Right cardiac atrium (tissue), 5 donors: ENCODE measurements at regions not wholly inside any gene's neighbourhood (a gene's known extent, or its start where the extent isn't known, plus 50 kb on each side); places are given as distances from the start of the nearest gene placed in this dataset.
A peak's percentile ranks its signal among the peaks of the same experiment; 100 is the strongest.

ENCODE experiments used
- ATAC-seq, 2 donors: fragments of 200-7000 bp; cut with Tn5 transposase; one replicate each; pipeline versions ENCODE4 v1.8.0 to v1.9.1; 2020; ENCODE audit warnings: moderate library complexity in 2 of 2, mild to moderate bottlenecking in 1 of 2
- DNase-seq, 3 donors: peaks; one replicate each; pipeline ENCODE4 v3.0.0-alpha.2; 2020
- H3K27ac ChIP-seq: one replicate; pipeline ENCODE4 v1.5.1; 2013; ENCODE audit warnings: mild to moderate bottlenecking, low read length, control low read depth, moderate library complexity
- H3K27me3 ChIP-seq: one replicate; pipeline ENCODE4 v1.6.1; 2013; ENCODE audit not compliant: control insufficient read depth, insufficient read depth
- H3K4me1 ChIP-seq: one replicate; pipeline ENCODE4 v1.6.1; 2013; ENCODE audit warnings: low read length; ENCODE audit not compliant: control insufficient read depth, insufficient read depth
- H3K4me3 ChIP-seq: one replicate; pipeline ENCODE4 v1.5.1; 2013; ENCODE audit warnings: low read length, control low read depth
- H3K9me3 ChIP-seq: one replicate; pipeline ENCODE4 v1.6.1; 2013; ENCODE audit warnings: low read length; ENCODE audit not compliant: control insufficient read depth
- WGBS: extraction: QIAGEN DNeasy Blood & Tissue Kit; methylation state at CpG from one replicate; pipeline ENCODE4 v1.1.7; 2013; 5-methylcytosine and 5-hydroxymethylcytosine counted together
- intact Hi-C, 4 donors: fragments of 100-400 bp; cut with DNase I; formaldehyde crosslinking; loops; one replicate each; pipeline versions ENCODE4 v1.11.0 to v1.14.0; 2022 to 2023
- donor health status: healthy with polysubstance abuse.
- donor health status: DM: no; HTN: yes; CAD: no.
- donor health status: DM: no; HTN: no; CAD: no.
- donor health status: DM: no; HTN: yes; CAD: no; lungs with severe emphysema.
- donor health status: DM: yes; HTN: yes; CAD: no.

GRCh38 chr9:89803403-89803802 is 198.6 kb downstream of the GADD45G start:
- H3K4me3 ChIP-seq = no peak overlapping the region
- intact Hi-C loops = no loop called here
- no peaks in the 10 kb centered on the region for H3K27me3 ChIP-seq
- no peak overlapping the region for H3K27ac ChIP-seq
- ATAC-seq = no peak
- no peak for DNase-seq
- no peaks in the 10 kb centered on the region for H3K9me3 ChIP-seq
- peaks cover 14% of the 10 kb centered on the region for H3K4me1 ChIP-seq
- WGBS = 89% methylated on average over 7 of the region's 7 CpGs

DNA sequence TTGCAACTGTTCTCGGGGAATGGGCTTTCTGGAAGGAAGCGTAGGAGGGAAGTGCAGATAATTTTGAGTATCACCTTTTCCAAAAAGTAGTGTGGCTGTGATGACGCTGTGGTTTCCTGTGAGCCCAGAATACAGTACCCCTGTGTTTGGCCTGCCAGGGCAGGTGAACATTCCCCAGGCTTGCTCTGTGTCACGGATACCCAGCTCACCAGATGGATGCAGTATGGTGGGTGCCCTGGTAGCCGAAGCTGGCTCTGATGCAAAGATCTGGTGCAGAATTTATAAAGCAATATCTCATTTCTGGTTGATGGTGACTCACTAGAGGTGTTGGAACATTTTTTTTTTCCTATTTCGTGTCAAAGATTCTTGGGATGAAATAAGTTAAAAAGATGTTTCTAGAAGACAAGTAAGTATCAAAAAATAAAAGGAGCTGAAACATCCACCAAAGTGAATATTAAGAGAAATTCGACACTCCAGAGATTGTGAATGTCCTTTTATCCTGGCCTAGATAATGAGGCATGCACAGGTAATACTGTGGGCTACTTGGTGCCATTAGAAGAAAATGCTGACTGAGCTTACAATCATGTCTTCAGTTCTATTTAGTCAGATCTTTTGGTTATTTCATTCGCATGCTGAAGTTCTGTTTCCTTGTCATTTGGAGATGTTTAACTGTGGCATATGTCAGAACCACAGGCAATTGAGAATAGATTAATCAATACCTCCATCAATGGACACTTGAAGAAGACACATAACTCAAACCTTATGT is 200.1 kb downstream of the GADD45G start:
- H3K9me3 ChIP-seq = no peaks in the 10 kb centered on the region
- peaks cover 14% of the 10 kb centered on the region for H3K4me1 ChIP-seq
- H3K4me3 ChIP-seq = no peak overlapping the region
- intact Hi-C loops = no loop called here
- no peaks in the 10 kb centered on the region for H3K27me3 ChIP-seq
- DNase-seq (no peak), ATAC-seq (no peak)
- no peak overlapping the region for H3K27ac ChIP-seq
- WGBS = 84% methylated on average over 8 of the region's 8 CpGs

DNA sequence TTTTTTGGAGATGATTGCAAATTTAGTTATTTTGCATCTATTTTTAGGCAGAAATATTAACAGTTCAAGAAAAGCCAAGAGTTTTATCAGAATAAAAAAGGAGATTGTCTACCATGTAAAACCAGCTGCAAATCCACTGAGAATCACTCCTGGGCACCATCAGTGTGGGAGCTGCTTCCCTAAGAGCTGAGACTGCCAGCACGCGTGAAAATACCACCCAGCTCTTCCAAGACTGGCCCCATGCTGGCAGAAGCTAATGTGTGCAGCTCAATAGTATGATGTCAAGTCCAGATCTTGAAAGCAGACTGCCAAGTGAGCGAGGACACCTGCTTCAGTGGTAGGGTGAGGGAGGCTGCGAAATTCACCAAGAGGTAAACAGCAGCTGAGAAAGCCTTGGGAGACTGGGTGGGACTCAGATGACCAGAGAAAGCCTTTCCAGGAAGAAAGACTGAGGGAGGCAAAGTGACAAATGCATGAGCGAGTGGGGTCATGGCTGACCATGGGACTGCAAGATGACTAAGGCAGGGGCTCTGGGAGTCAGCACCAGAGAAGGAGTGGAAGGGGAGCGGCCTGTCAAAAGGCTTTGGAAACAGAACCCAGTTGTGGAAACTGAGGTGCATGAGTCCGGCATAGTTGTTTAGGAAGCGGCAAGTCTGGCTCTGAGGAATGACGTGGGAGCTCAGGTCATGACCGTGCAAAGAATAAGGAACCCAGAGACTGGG is 200.9 kb downstream of the GADD45G start:
- WGBS = 87% methylated on average over 10 of the region's 10 CpGs
- H3K9me3 ChIP-seq = no peaks in the 10 kb centered on the region
- no peaks in the 10 kb centered on the region for H3K27me3 ChIP-seq
- H3K4me1 ChIP-seq = peaks cover 14% of the 10 kb centered on the region
- intact Hi-C loops = no loop called here
- ATAC-seq = no peak
- DNase-seq = no peak
- H3K4me3 ChIP-seq = no peak overlapping the region
- H3K27ac ChIP-seq = no peak overlapping the region

- Histone ChIP-seq H3K4me1 (peaks cover 14% of the 10 kb centered on the region), H3K4me3 (no peak overlapping the region), H3K27ac (no peak overlapping the region), H3K27me3 (no peaks in the 10 kb centered on the region), H3K9me3 (no peaks in the 10 kb centered on the region)
- 84% methylated on average over 4 of the region's 4 CpGs for WGBS
- DNase-seq (no peak), ATAC-seq (peak in 1 of 2 donors; percentile 54)
- intact Hi-C loops = no loop called here
Measured at GRCh38 chr9:89806371-89807100, 201.7 kb downstream of the GADD45G start.

GRCh38 chr9:89807101-89807395 is 202.2 kb downstream of the GADD45G start:
- ATAC-seq = no peak
- H3K9me3 ChIP-seq = no peaks in the 10 kb centered on the region
- H3K27me3 ChIP-seq = no peaks in the 10 kb centered on the region
- no peak for DNase-seq
- H3K4me3 ChIP-seq = no peak overlapping the region
- H3K27ac ChIP-seq = no peak overlapping the region
- peaks cover 13% of the 10 kb centered on the region for H3K4me1 ChIP-seq
- 96% methylated on average over 5 of the region's 5 CpGs for WGBS
- intact Hi-C loops = no loop called here

- Histone ChIP-seq H3K9me3 (no peaks in the 10 kb centered on the region), H3K4me1 (peaks cover 12% of the 10 kb centered on the region), H3K27ac (no peak overlapping the region), H3K4me3 (no peak overlapping the region), H3K27me3 (no peaks in the 10 kb centered on the region)
- ATAC-seq (no peak), DNase-seq (no peak)
- 67% methylated on average over 2 of the region's 2 CpGs for WGBS
- intact Hi-C loops = no loop called here
Measured at GRCh38 chr9:89807682-89808075, 202.9 kb downstream of the GADD45G start.

- ATAC-seq = no peak
- peaks cover 8% of the 10 kb centered on the region for H3K4me1 ChIP-seq
- no peak overlapping the region for H3K4me3 ChIP-seq
- intact Hi-C loops = no loop called here
- no peak overlapping the region for H3K27ac ChIP-seq
- DNase-seq = no peak
- H3K27me3 ChIP-seq = no peaks in the 10 kb centered on the region
- WGBS = 86% methylated on average over 13 of the region's 13 CpGs
- H3K9me3 ChIP-seq = no peaks in the 10 kb centered on the region
Measured at GRCh38 chr9:89808076-89808755, 203.4 kb downstream of the GADD45G start.

DNA sequence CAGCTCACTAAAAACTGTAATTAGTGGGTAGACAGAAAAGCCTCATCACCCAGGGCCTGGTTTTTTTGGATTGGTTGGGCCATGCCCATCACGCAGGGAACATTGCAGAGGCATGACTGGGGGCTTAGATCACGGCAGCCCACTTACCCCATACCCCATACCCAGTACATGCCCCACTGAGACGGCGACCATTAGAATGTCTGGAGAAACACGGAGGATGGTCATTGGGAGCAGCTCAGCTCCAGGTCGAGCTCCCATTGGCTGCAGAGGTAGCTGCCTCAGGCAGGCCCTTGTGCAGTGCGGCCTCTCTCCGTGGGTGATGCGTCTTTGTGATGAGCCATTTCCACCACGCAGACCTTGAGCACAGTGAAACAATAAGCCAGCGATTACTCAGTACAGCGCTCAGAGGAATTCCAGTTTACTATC is 204.0 kb downstream of the GADD45G start:
- DNase-seq (no peak), ATAC-seq (no peak)
- intact Hi-C loops = no loop called here
- no peaks in the 10 kb centered on the region for H3K27me3 ChIP-seq
- H3K4me1 ChIP-seq = peaks cover 6% of the 10 kb centered on the region
- 98% methylated on average over 12 of the region's 12 CpGs for WGBS
- H3K9me3 ChIP-seq = no peaks in the 10 kb centered on the region
- no peak overlapping the region for H3K27ac ChIP-seq
- no peak overlapping the region for H3K4me3 ChIP-seq

DNA sequence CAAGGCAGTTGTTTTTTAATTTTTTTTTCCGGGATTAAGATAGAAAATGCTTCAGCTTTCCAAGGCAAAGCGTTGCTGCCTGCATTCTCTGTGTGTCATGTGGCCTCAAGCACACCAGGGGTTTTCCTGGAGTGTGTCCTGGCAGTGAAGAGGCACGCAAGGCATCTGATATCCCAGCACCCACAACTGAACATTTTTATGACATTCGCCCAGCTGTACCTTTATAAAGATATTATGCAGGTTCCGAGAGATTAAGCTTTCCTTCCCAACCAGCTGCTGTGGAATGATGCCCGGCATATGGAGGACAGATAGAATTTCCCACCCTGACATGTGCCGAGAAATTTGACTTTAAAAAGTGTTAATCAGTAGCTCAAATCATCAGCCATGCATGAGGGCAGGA is 205.6 kb downstream of the GADD45G start:
- H3K9me3 ChIP-seq = no peaks in the 10 kb centered on the region
- WGBS = 51% methylated on average over 7 of the region's 7 CpGs
- DNase-seq = no peak
- ATAC-seq = no peak
- no peak overlapping the region for H3K27ac ChIP-seq
- intact Hi-C loops = no loop called here
- no peaks in the 10 kb centered on the region for H3K27me3 ChIP-seq
- peaks cover 6% of the 10 kb centered on the region for H3K4me1 ChIP-seq
- no peak overlapping the region for H3K4me3 ChIP-seq

GRCh38 chr9:89811356-89811755 is 206.5 kb downstream of the GADD45G start:
- DNase-seq (no peak), ATAC-seq (no peak)
- H3K27ac ChIP-seq = no peak overlapping the region
- H3K9me3 ChIP-seq = no peaks in the 10 kb centered on the region
- no peaks in the 10 kb centered on the region for H3K27me3 ChIP-seq
- 96% methylated on average over 3 of the region's 3 CpGs for WGBS
- intact Hi-C loops = no loop called here
- H3K4me3 ChIP-seq = no peak overlapping the region
- H3K4me1 ChIP-seq = peaks cover 4% of the 10 kb centered on the region
